Heart right ventricle (tissue), 16 donors: ENCODE measurements at regions not wholly inside any gene's neighbourhood (a gene's known extent, or its start where the extent isn't known, plus 50 kb on each side); places are given as distances from the start of the nearest gene placed in this dataset.
A peak's percentile ranks its signal among the peaks of the same experiment; 100 is the strongest.

Experiments used
- ATAC-seq, 8 donors: fragments of 200-7000 bp; cut with Tn5 transposase; one replicate each; pipeline ENCODE4 v1.9.1; 2020; ENCODE audit warnings: mild to moderate bottlenecking in 8 of 8, moderate library complexity in 8 of 8, moderate number of reproducible peaks in 1 of 8
- DNase-seq, 2 donors: peaks; one replicate each; pipeline ENCODE4 v3.0.0-alpha.2; 2020
- H3K27ac ChIP-seq, 10 donors: fragments of 200-600 bp; sonication (generic) in 2 of 10; one replicate each; pipeline versions ENCODE4 v1.5.0 to v1.8.0; 2020 to 2022; ENCODE audit warnings: mild to moderate bottlenecking in 3 of 10
- H3K27me3 ChIP-seq, 7 donors: fragments of 200-600 bp; one replicate each; pipeline ENCODE4 v1.8.0; 2021 to 2022; ENCODE audit warnings: mild to moderate bottlenecking in 2 of 7
- H3K36me3 ChIP-seq, 9 donors: fragments of 200-600 bp; sonication (generic) in 1 of 9; one replicate each; pipeline versions ENCODE4 v1.5.0 to v1.8.0; 2020 to 2022; ENCODE audit warnings: mild to moderate bottlenecking in 2 of 9
- H3K4me1 ChIP-seq, 9 donors: fragments of 200-600 bp; sonication (generic) in 1 of 9; one replicate each; pipeline versions ENCODE4 v1.5.0 to v1.8.0; 2020 to 2022; ENCODE audit warnings: mild to moderate bottlenecking in 4 of 9
- H3K4me3 ChIP-seq, 10 donors: fragments of 200-600 bp; sonication (generic) in 2 of 10; one replicate each; pipeline versions ENCODE4 v1.5.0 to v1.8.0; 2020 to 2022; ENCODE audit warnings: mild to moderate bottlenecking in 7 of 10, moderate library complexity in 2 of 10
- H3K9me3 ChIP-seq, 11 donors: fragments of 200-600 bp in 10 of 11; sonication (generic) in 2 of 11; one replicate each; pipeline versions ENCODE4 v1.5.0 to v1.8.0; 2013 to 2022; ENCODE audit warnings: mild to moderate bottlenecking in 2 of 11, control low read depth in 1 of 11, moderate library complexity in 1 of 11
- WGBS, 2 donors: extraction: QIAGEN DNeasy Blood & Tissue Kit; methylation state at CpG; one replicate each; pipeline ENCODE4 v1.1.7; 2013; ENCODE audit warnings: inconsistent platforms in 1 of 2; 5-methylcytosine and 5-hydroxymethylcytosine counted together
- intact Hi-C, 10 donors: fragments of 100-400 bp; cut with DNase I; formaldehyde crosslinking; loops; one replicate each; pipeline versions ENCODE4 v1.11.1 to v1.14.2; 2022
- TF ChIP-seq, protein P1 (sequence below), 9 donors: fragments of 200-600 bp; sonication (generic) in 2 of 9; IDR thresholded peaks; one replicate each; pipeline versions ENCODE4 v1.5.0 to v1.8.0; 2021 to 2022; ENCODE audit warnings: antibody characterized with exemption in 9 of 9, mild to moderate bottlenecking in 5 of 9, moderate library complexity in 1 of 9
- donor health status: Arrhythmogenic right ventricular cardiomyopathy.
- donor health status: ischemic (EF 13 %, LVEDD 7.1; RV severe dilation, severe dysfunction).
- donor health status: healthy with polysubstance abuse.
- donor health status: DM: no; HTN: yes; CAD: no.
- donor health status: DM: no; HTN: no; CAD: no.
- donor health status: ischemic (EF 25% LVEDD 6.9; RV normal size, moderate dysfunction).
- donor health status: ischemic (EF 25% LVEDD 5.7; RV mildly dilated, moderate dysfunction).
- donor health status: healthy.
- donor health status: DM: yes; HTN: yes; CAD: no.
- donor health status: Ischemic cardiomyopathy.
- donor health status: ischemic (EF 35%, LVEDD 5.7; RV mildly dilated, moderate dysfunction).
- donor health status: nonischemic (EF 11% LVEDD 7.7; RV severe dilation, severe dysfunction).
- donor health status: DM: yes; HTN: yes; CAD: no.
- donor health status: PGD.
- donor health status: ischemic (EF 29% LVEDD 5.4; RV normal size, mild dysfunction).
- donor health status: nonischemic (EF 23%, LVEDD 6.1; RV moderate dilation, normal function).

DNA sequence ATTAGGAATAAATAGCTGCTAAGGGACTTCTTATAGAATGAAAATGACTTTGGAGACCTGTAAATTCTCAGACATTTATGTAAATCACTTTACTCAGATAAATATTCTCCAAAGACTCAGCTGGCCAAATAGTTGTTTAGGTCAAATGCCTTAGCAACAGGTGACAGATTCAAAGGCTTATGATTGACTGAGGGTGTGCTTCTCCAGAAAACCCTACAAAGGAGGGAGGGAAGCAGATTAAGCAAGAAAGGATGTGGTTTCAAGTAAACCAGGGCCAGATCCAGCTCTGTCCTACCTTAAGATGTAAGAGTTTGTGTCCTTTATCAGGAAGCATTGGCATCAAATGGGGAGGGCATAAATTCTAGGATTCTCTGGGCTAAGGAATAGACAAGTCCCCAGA, 433.0 kb downstream of the TLE1 start:
- ATAC-seq, result no peak
- H3K4me3 ChIP-seq, result no peak overlapping the region
- intact Hi-C loops, result no loop called here
- H3K9me3 ChIP-seq, result peaks cover 0 to 5% (median 0%) of the 10 kb centered on the region in 11 donors
- TF ChIP-seq, protein P1, sequence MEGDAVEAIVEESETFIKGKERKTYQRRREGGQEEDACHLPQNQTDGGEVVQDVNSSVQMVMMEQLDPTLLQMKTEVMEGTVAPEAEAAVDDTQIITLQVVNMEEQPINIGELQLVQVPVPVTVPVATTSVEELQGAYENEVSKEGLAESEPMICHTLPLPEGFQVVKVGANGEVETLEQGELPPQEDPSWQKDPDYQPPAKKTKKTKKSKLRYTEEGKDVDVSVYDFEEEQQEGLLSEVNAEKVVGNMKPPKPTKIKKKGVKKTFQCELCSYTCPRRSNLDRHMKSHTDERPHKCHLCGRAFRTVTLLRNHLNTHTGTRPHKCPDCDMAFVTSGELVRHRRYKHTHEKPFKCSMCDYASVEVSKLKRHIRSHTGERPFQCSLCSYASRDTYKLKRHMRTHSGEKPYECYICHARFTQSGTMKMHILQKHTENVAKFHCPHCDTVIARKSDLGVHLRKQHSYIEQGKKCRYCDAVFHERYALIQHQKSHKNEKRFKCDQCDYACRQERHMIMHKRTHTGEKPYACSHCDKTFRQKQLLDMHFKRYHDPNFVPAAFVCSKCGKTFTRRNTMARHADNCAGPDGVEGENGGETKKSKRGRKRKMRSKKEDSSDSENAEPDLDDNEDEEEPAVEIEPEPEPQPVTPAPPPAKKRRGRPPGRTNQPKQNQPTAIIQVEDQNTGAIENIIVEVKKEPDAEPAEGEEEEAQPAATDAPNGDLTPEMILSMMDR (IDR thresholded peaks at IDR 0.05), result no peak
- no peaks in the 10 kb centered on the region for H3K36me3 ChIP-seq
- no peak for DNase-seq
- H3K27me3 ChIP-seq, result peaks cover 0 to 4% (median 0%) of the 10 kb centered on the region in 7 donors
- no peaks in the 10 kb centered on the region for H3K4me1 ChIP-seq
- no peak overlapping the region for H3K27ac ChIP-seq

DNA sequence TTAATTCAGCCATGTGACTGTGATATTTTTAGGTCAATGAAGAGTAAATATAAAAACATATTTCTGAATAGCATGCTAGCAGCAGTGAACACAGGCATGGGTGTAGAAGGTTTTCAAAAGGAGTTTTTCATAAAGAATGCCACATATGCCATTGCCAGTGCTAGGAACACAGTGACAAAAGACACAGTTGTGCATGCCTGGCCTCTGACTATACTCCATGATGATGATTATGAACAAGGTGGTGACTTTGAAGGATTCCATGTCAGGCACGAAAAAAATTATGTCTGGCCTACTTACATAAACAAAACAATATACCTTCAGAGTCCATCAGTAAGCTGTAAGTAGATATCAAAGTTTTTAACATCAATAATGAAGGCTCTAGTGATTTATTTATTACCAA, 438.7 kb downstream of the TLE1 start:
- ATAC-seq, result no peak
- H3K27ac ChIP-seq, result no peak overlapping the region
- H3K36me3 ChIP-seq, result no peaks in the 10 kb centered on the region
- intact Hi-C loops, result no loop called here
- DNase-seq, result no peak
- H3K4me3 ChIP-seq, result no peak overlapping the region
- WGBS, 2 donors, result 60 to 62% methylated on average over 1 of the region's 1 CpG
- H3K4me1 ChIP-seq, result no peaks in the 10 kb centered on the region
- no peaks in the 10 kb centered on the region for H3K27me3 ChIP-seq
- TF ChIP-seq, protein P1 (IDR thresholded peaks at IDR 0.05), result no peak
- peaks cover 0 to 34% (median 3%) of the 10 kb centered on the region in 11 donors for H3K9me3 ChIP-seq

DNA sequence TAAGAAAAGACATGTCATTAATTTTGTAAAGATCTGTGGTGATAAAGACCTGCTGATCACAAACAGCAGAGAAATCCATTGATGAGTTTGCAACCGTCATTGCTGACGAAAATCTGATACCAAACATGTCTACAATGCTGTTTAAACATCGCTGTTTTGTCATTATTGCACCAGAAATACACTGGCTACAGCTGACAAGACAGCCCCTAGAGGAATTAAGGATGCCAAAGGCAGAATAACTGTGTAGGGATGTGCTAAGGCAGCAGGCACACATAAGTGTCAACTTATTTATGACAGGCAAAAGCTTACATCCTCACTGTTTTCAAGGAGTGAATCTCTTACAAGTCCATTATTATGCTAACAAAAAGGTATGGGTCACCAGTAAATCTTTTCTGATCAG, 439.3 kb downstream of the TLE1 start:
- peaks cover 0 to 34% (median 3%) of the 10 kb centered on the region in 11 donors for H3K9me3 ChIP-seq
- H3K27me3 ChIP-seq, result no peaks in the 10 kb centered on the region
- H3K36me3 ChIP-seq, result no peaks in the 10 kb centered on the region
- WGBS, 2 donors, result 85 to 90% methylated on average over 3 of the region's 3 CpGs
- no peaks in the 10 kb centered on the region for H3K4me1 ChIP-seq
- intact Hi-C loops, result no loop called here
- H3K27ac ChIP-seq, result peak overlapping the region in 1 of 10 donors; percentile 5
- TF ChIP-seq, protein P1 (IDR thresholded peaks at IDR 0.05), result no peak
- ATAC-seq (no peak), DNase-seq (no peak)
- H3K4me3 ChIP-seq, result no peak overlapping the region

DNA sequence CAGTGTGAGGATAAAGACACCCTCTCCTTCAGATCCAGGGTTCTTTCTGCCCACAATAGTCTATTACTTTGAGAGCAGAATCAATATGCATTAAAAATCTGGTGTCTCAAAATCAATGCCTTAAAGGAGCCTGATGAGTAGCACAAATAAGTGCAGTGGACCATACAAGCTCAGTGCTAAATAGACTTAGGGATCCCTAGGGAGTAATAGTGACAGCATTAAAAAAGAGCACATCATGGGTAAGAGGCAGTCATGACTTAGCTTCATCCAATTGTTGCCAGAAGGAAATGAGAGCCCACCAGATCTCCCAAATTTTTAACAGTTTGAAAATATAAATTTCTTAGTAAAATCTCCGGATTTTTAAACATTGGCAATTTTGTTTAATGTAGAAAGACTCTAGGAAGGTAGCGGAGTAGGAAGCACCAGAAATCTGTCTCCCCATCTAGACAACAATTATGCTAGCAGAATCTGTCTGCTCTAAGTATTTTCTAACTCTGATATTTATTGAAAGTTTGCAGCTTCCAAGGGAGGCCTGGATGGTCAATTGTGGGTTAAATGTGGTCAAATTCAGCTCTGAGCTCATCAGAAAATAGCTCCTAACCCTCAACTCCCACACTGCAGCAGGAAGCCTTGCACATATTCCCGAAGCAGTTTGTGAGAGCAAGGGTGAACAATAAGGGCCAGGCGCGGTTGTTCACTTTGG, 443.9 kb downstream of the TLE1 start:
- ATAC-seq, result no peak
- Histone ChIP-seq H3K4me1 (no peaks in the 10 kb centered on the region), H3K27me3 (no peaks in the 10 kb centered on the region), H3K4me3 (no peak overlapping the region), H3K27ac (no peak overlapping the region), H3K9me3 (peaks cover 0 to 31% (median 3%) of the 10 kb centered on the region in 11 donors), H3K36me3 (no peaks in the 10 kb centered on the region)
- TF ChIP-seq, protein P1 (IDR thresholded peaks at IDR 0.05), result no peak
- 70 to 71% methylated on average over 5 of the region's 5 CpGs for WGBS, 2 donors
- intact Hi-C loops, result no loop called here
- DNase-seq, result no peak
